WTC11 (cell line): ENCODE measurements at regions not wholly inside any gene's neighbourhood (a gene's known extent, or its start where the extent isn't known, plus 50 kb on each side); places are given as distances from the start of the nearest gene placed in this dataset.
"Not testable (repeated sequence)": the region's sequence is repeated elsewhere in the genome, so short reads cannot be mapped to it uniquely, and the experiment has no call there.

ENCODE experiments used
- SOX15 ChIP-seq: fragments of 250-450 bp; sonication (Bioruptor Pico); IDR thresholded peaks from 2 replicates; pipeline ENCODE4 v1.9.0; 2021; ENCODE audit warnings: mild to moderate bottlenecking
- SP1 ChIP-seq: sonication (generic); formaldehyde crosslinking; conservative IDR thresholded peaks from 2 replicates; pipeline ENCODE4 v1.8.1; 2022; ENCODE audit warnings: missing genetic modification reagents
- USF1 ChIP-seq: sonication (generic); formaldehyde crosslinking; IDR thresholded peaks from 2 replicates; pipeline ENCODE4 v1.8.0; 2022; ENCODE audit warnings: mild to moderate bottlenecking, missing genetic modification reagents
- TF ChIP-seq, protein P1 (sequence below): sonication (generic); formaldehyde crosslinking; IDR thresholded peaks from 2 replicates; pipeline ENCODE4 v1.8.1; 2022; ENCODE audit warnings: missing genetic modification reagents, borderline replicate concordance
- TF ChIP-seq, protein P2 (sequence below): sonication (generic); formaldehyde crosslinking; IDR thresholded peaks from 2 replicates; pipeline ENCODE4 v1.8.1; 2023; ENCODE audit warnings: mild to moderate bottlenecking, missing genetic modification reagents, moderate library complexity

GRCh38 chr7:159303510-159303909 is 158.8 kb upstream of the VIPR2 start:
- TF ChIP-seq, protein P1, sequence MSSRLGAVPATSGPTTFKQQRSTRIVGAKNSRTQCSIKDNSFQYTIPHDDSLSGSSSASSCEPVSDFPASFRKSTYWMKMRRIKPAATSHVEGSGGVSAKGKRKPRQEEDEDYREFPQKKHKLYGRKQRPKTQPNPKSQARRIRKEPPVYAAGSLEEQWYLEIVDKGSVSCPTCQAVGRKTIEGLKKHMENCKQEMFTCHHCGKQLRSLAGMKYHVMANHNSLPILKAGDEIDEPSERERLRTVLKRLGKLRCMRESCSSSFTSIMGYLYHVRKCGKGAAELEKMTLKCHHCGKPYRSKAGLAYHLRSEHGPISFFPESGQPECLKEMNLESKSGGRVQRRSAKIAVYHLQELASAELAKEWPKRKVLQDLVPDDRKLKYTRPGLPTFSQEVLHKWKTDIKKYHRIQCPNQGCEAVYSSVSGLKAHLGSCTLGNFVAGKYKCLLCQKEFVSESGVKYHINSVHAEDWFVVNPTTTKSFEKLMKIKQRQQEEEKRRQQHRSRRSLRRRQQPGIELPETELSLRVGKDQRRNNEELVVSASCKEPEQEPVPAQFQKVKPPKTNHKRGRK = not testable (repeated sequence)
- TF ChIP-seq USF1; SOX15 (CRISPR knock-in tag); SP1 (CRISPR knock-in tag): not testable (repeated sequence)
- TF ChIP-seq, protein P2, sequence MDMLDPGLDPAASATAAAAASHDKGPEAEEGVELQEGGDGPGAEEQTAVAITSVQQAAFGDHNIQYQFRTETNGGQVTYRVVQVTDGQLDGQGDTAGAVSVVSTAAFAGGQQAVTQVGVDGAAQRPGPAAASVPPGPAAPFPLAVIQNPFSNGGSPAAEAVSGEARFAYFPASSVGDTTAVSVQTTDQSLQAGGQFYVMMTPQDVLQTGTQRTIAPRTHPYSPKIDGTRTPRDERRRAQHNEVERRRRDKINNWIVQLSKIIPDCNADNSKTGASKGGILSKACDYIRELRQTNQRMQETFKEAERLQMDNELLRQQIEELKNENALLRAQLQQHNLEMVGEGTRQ (CRISPR knock-in tag) = not testable (repeated sequence)
